Stimulated activated CD4-positive, alpha-beta T cell treated with anti-CD3 and anti-CD28 coated beads, TNF-alpha, amount 100 ng/mL, for 24 hours (primary cell): ENCODE measurements at regions not wholly inside any gene's neighbourhood (a gene's known extent, or its start where the extent isn't known, plus 50 kb on each side); places are given as distances from the start of the nearest gene placed in this dataset.
"Not testable (repeated sequence)": the region's sequence is repeated elsewhere in the genome, so short reads cannot be mapped to it uniquely, and the experiment has no call there.

ENCODE experiments used
- DNase-seq, 3 experiments: peaks; one replicate each; pipeline ENCODE4 v3.0.0-alpha.2; 2020; ENCODE audit warnings: low read depth in 3 of 3

DNA sequence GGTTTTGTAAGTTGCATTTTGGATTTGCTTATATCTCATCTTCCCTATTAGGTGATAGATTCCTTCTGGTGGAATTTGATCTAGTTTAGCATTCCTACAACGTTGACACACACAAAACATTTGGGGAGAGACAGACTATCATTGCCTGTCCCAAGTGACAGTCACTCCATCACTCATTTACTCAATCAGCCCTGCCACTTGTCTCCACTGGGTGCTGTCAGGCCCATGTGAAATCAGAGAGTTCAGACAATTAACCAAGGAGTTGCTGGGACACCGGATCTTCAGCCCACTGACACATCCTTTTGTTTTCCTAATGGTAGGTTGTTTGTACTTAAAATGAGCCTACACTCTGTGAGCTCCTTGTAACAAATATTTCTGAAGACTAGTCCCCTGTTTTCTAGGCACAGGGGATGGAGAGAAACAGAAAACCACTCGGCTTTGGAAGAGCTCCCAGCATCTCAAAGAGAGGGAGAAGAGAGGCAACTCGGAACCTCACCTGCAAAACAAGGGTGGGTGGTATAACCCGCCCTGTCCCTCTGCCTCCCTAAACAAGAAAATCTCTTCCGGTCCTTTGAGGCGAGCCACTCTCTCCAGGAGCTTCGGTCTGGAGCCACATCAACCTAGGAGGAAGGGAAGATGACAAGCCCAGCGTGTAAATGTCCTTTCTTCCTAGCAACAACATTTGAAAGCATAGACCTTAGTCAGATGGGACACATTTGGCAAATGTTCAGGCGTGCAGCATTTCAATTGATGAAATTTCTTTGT is 440.9 kb upstream of the KLF12 start:
- no peak for DNase-seq

DNA sequence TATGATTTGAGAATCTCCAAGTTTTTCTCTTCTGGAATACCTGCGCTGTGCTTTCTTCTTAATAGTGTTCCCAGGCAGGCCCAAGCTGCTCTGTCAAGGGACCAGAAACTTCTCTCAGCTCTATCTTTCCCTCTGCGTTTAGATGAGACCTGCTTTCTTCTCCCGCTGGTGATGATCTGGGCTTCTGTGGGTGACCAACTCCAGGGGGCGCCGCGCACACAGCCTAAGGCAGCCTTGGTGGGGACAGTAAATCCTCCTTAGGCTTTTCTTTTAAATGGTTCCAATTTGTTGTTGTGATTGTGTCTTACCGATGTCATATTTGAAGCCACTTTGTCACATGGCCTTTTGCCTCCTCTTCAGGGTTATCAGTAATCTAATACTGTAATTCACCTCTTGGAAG is 439.4 kb upstream of the KLF12 start:
- DNase-seq: peak in 1 of 3 experiments; percentile 7

- no peak for DNase-seq
Observed at GRCh38 chr13:74571811-74572210, 437.6 kb upstream of the KLF12 start.

DNA sequence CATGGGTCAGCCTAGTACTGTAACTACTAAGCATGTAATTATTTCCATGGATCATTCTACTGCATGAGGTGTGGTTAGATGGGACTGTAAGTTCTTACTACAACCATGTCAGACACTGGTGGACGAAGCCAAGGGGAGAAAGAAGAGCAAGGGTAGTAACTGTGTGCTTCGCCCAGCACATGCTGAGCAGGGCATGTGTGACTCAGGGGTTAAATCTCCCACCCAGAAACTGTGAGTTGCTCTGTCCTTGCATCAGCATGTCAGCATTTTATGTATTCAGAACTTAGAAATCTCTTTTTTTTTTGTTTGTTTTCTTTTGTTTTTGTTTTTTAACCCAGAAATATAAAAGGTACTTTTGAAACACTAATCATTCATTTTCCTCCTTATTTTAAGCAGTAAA is 436.6 kb upstream of the KLF12 start:
- no peak for DNase-seq

- no peak for DNase-seq
Observed at GRCh38 chr13:74570046-74570445, 435.8 kb upstream of the KLF12 start.

- DNase-seq: no peak
Observed at GRCh38 chr13:74569251-74569650, 435.0 kb upstream of the KLF12 start.

DNA sequence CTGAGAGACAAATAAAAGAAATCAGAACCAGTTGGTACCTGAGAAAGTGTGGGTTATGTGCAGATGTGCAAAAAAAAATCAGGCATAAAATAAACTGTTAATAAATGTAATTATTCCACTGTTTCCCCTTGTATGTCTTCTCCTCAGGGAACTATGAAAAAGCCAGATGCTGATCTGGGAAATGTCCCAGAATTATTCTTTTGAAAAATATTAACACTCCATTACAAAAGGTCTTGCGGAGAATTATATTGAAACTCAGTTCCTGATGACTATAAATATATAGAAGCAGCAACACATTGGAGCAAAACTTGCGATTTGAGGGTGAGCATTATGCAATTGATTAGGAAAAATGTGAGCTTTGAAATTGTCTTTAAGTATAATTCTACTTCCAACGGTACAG is 433.3 kb upstream of the KLF12 start:
- DNase-seq: no peak

DNA sequence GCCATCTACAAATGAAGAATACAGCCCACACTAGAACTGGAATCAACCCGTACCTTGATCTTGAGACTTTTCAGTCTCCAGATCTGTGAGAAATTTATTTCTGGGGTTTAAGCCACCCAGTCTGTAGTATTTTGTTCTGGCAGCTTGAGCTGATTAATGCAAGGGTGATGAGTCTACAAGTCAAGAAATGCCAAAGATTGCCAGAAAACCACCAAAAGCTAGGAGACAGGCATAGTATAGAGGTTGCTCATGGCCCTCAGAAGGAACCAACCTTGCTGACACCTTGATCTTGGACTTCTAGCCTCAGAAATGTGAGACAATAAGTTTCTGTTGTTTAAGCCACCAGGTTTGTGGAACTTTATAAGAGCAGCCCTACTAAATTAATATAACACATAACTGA is 428.2 kb upstream of the KLF12 start:
- no peak for DNase-seq

GRCh38 chr13:74561155-74561554 is 427.0 kb upstream of the KLF12 start:
- DNase-seq: no peak

DNA sequence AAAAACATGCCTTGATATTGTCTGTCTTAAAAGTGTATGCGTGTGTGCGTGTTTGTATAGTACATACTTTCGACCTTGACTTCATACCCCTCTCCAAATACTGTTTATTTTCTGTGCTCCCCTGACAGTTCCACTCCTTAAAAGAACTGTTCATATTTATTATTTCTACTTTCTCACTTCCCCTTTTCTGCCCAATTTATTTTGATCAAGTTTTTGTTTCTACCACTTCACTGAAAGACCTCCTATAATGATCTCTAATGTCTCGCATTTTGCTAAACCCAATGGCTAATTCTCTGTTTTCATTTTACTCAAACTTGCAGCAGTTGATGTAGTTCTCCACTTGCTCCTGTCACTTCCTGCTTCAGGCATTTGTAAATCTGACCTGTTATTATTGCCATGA is 426.1 kb upstream of the KLF12 start:
- no peak for DNase-seq

DNA sequence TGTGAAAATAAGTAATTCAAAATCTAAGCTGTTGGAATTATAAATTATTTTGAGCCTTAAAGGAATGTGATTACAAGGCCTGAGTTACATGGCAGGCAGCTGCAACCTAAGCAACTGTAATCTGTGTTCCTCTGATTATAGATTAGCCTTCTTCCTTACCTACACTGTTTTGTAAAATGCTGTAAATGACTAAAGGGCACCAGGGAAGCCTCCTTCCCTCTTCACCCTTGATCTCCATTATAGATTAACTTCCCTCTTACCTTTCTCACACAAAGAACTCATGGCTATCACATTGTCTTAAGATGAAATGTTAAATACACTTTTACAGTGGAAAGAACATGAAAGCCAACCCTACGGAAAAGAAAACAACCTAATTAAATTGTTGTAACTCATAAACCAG is 423.7 kb upstream of the KLF12 start:
- DNase-seq: no peak

DNA sequence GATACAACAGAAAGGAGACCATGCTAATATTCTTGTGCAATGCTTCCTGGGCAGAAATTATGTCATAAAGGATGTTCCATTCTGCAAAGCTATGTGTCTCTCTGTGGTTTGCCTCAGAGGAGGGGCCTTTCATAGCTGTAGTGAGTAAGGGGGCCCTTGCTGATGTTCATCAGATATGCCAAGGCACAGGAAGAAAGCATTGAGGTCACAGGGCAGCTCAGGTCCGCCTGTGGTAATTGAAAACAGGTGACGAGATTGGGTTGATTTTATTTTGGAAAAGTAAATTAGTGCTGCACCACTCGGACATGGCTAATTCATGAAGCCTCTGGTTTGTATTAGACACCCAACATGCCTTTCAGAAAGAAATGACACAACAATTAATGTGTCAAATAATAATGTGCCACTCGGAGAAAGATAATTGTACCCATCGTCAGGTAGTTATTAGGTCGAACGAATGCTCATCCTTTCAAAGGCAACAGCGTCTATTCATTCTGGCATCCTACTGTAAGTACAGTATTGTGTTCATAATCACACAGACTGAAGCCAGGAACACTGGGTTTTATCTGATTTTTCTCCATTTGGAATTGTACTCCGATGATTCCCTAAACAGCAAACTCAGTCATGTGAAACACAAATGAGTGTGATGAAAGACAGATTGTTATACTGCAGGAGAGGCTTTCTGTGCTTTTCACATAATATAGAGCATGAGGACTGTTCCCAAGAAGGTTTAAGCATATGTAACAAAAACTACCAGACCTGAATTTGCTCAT is 421.6 kb upstream of the KLF12 start:
- DNase-seq: no peak

GRCh38 chr13:74555276-74555625 is 421.0 kb upstream of the KLF12 start:
- DNase-seq: no peak

DNA sequence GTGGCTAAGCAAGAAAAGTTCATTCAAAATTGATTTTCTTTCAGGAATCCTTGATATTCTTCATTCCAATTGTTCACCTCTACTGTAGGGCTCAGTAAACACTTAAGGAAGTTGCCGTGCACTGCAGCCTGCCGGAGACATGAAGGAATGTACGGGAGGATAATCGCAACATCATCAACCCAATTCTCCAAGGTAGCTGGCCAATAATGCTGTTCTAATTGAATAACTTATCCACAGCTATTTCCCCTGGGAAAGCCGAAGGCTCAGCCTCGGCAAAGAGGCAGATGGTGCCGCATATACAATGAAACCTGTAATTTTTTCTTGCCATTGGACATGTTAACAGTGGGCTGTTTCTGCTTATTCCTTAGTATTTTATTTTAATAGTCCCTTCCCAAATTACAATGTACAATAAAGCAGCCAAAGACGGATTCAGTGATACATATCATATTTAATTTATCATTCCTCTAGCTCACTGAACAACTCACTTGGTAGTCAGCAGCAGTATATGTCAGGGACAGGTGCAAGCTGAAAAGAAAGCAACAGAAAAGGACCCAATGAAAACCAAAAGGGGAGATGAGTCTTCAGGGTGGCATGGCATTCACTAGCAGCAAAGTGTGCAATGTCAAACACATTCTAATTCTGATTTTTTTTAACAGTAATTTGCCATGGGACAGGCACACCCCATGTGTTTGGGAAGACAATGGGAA is 420.5 kb upstream of the KLF12 start:
- DNase-seq: no peak

DNA sequence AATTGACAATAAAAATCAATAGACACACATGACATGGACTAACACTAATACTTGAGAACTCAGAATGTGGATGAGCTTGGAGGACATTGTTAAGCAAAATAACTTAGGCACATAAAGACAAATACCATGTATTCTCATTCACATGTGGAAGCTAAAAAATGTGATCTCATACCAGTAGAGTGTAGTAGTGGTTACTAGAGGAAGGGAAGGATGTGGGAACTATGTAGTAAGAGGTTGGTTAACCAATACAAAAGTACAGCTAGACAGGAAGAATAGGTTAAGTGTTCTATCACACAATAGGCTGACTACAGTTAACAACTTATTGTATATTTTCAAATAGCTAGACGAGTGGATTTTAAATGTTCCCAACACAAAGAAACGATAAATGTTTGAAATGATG is 415.8 kb upstream of the KLF12 start:
- no peak for DNase-seq

DNA sequence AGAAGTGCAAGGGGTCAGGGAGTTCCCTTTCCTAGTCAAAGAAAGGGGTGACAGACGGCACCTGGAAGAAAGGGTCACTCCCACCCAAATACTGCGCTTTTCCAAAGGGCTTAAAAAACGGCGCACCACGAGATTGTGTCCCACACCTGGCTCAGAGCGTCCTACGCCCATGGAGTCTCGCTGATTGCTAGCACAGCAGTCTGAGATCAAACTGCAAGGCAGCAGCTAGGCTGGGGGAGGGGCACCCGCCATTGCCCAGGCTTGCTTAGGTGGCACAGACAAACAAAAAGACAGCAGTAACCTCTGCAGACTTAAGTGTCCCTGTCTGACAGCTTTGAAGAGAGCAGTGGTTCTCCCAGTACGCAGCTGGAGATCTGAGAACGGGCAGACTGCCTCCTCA is 402.4 kb upstream of the KLF12 start:
- not testable (repeated sequence) for DNase-seq

- DNase-seq: no peak
Observed at GRCh38 chr13:74533226-74533625, 399.0 kb upstream of the KLF12 start.

DNA sequence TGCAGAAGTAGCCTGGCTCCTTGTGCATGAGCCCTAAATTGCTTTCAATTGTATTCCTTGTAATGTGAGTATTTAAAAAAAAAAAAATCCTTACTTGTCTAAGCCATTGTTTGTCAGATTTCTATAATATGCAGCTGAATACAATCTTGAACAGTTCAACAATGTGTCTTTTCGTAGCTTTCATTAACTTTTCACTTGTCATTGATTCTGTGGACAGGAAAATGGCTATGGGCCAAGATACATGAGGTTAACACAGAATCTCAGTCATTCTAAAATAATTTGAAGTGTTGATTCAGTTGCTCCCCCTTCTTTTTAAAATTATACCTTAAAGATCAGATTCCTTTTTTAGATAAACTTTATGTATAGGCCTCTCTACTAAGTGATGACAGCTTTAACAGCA is 395.8 kb upstream of the KLF12 start:
- no peak for DNase-seq

DNA sequence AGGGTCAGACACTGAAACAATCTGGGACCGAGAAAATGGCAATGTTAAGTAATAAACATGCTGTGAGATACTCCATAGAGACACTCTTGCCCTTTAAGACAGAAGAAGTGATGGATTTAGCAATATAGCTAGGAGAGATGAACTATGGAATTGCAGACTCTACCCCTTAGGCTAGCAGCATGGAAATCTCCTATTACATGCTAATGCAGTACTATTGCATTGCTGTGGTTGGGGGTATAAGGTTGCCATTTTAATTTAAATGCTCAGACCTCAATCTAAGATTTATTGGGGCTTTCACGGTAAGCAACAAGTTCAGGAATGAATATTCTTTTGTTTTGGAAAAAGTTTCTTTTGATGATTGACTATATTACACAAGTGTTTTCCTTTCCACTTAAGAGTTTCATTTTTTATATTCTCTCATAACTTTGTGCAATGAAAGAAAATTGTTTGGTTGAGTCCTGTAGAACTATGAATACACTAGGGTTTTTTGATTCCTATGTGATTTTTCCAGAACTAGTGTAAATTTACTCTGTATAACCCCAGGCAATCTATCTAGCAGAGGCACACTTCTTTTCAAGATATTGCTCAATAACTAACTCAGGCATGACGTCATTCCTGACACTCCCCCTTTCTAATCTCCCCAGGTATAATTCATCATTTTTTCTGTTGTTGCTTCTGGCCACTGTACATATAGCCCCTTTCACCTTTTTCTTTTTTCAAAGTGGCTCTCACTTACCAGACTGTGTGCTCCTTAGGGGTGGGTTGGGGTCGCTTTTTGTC is 394.7 kb upstream of the KLF12 start:
- DNase-seq: no peak

GRCh38 chr13:74523057-74523456 is 388.9 kb upstream of the KLF12 start:
- no peak for DNase-seq

DNA sequence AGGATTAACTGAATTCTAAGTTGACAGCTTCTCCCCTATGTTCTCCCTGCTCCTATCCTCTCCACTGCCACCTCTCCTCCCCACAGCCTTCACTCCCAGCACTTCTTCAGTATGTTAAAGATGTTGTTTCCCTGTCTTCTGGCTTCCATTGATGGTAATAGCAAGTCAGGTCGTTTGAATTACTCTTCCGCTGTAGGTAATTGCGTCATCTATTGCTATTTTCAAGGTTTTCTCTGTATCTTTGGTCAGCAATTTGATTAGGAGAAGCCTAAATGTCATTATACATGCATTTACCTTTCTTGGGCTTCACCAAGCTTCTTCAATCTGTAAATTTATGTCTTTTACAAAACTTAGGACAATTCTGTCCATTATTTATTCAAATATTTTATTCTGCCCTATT is 377.3 kb upstream of the KLF12 start:
- DNase-seq: no peak

DNA sequence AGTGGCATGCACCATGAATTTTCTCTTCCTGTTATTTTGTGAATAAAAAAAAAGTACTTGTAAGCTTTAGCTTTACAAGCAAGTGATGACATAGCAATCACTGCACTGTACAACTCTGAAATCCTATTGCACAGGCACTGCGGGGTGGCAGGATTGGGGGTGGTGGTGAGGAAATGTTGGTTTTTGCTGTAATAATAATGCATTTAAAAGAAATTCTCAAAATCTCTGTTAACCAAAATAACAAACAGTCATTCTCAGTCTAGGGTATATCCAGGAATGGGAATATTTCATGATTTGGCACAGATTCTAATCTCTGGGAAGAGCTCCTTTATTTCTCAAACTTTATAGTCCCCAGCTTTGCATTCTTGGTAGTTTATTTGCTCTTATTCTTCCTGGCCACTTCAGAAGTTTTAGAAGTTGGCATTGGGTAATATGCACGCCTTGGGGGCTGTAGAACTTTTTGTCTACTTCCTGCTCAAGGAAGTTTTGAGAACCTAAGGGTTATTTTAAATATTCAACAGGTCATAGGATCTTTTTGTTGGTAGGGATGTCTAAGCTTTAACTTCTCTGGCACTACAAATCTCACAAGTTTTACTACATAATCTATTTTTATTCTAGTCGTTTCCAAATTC is 353.0 kb upstream of the KLF12 start:
- no peak for DNase-seq
